K562 (cell line): ENCODE measurements at regions not wholly inside any gene's neighbourhood (a gene's known extent, or its start where the extent isn't known, plus 50 kb on each side); places are given as distances from the start of the nearest gene placed in this dataset.

Experiments used
- ATAC-seq: fragments of 200-7000 bp; cut with Tn5 transposase; 3 replicates; pipeline ENCODE4 v1.9.1; 2020; ENCODE audit warnings: moderate library complexity
- BruUV-seq: library from RNA; stranded (reverse); fragments of 400-500 nt; replicated peaks from 2 replicates; lab custom pipeline; 2021; lab: Mats Ljungman, UMichigan
- CTCF ChIA-PET: fragments of 300-600 bp; formaldehyde crosslinking; extraction: SDS; loops from one replicate; lab custom pipeline; 2021; ENCODE audit warnings: low intra/inter-chr PET ratio; lab: Yijun Ruan, JAX
- POLR2A ChIA-PET: fragments of 300-600, 350-650 bp; sonication (Branson Sonifier 250); formaldehyde crosslinking; extraction: SDS; loops from one replicate; lab custom pipeline; 2021; ENCODE audit warnings: antibody characterized with exemption, inconsistent platforms; lab: Yijun Ruan, JAX
- DNase-seq, 4 experiments: peaks; one replicate each; pipeline versions ENCODE4 v3.0.0 to v3.0.0-alpha.2; 2011 to 2018; ENCODE audit warnings: low spot score in 3 of 4, mixed read lengths in 3 of 4; ENCODE audit errors: extremely low read depth in 1 of 4
- FAIRE-seq: peaks from 2 replicates; lab custom pipeline; 2011; peaks lifted over from hg19 to GRCh38; lab: Jason Lieb, UNC
- H2AFZ ChIP-seq: 2 replicates; pipeline ENCODE4 v1.6.0; 2011; ENCODE audit warnings: low read depth, low read length, control low read depth, inconsistent platforms
- H3K27ac ChIP-seq: fragments of 200-600 bp; 3 replicates; pipeline ENCODE4 v1.8.0; 2011; ENCODE audit warnings: low read depth, mild to moderate bottlenecking, control low read depth, inconsistent platforms, low read length, moderate library complexity, mixed read lengths; ENCODE audit errors: extremely low read depth
- H3K27me3 ChIP-seq, 2 experiments: fragments of 300-600 bp in 1 of 2; 2 replicates in 1 of 2; 3 replicates in 1 of 2; pipeline versions ENCODE4 v1.6.0 to v1.8.0; 2011; ENCODE audit warnings: inconsistent platforms in 2 of 2, low read length in 2 of 2, mild to moderate bottlenecking in 1 of 2, mixed read lengths in 1 of 2, moderate library complexity in 1 of 2; ENCODE audit not compliant: control insufficient read depth in 2 of 2, insufficient read depth in 2 of 2
- H3K36me3 ChIP-seq: fragments of 300-600 bp; 3 replicates; pipeline ENCODE4 v1.8.0; 2011; ENCODE audit warnings: mild to moderate bottlenecking, low read length, inconsistent platforms; ENCODE audit not compliant: control insufficient read depth, insufficient read depth
- H3K4me1 ChIP-seq, 2 experiments: fragments of 200-600 bp in 1 of 2; replicated peaks in 1 of 2; 2 replicates in 1 of 2; 3 replicates in 1 of 2; pipeline versions ENCODE4 v1.5.1 to v1.8.0; 2011; ENCODE audit warnings: inconsistent platforms in 2 of 2, low read length in 2 of 2, mild to moderate bottlenecking in 1 of 2, mixed read lengths in 1 of 2, moderate library complexity in 1 of 2; ENCODE audit not compliant: control insufficient read depth in 2 of 2, insufficient read depth in 2 of 2
- H3K4me2 ChIP-seq: 2 replicates; pipeline ENCODE4 v1.6.1; 2011; ENCODE audit warnings: low read length, control low read depth, inconsistent platforms, mixed read lengths; ENCODE audit not compliant: insufficient read depth
- H3K4me3 ChIP-seq: fragments of 200-600 bp; sonication (generic), shearing (Covaris generic); 2 replicates; pipeline ENCODE4 v1.5.1; 2016; ENCODE audit warnings: control low read depth, inconsistent platforms
- H3K79me2 ChIP-seq: fragments of 200-600 bp; 3 replicates; pipeline ENCODE4 v1.8.0; 2011; ENCODE audit warnings: low read length, inconsistent platforms; ENCODE audit not compliant: control insufficient read depth, insufficient read depth
- H3K9ac ChIP-seq, 2 experiments: 2 replicates each; pipeline versions ENCODE4 v1.6.0 to v1.6.1; 2011; ENCODE audit warnings: low read depth in 2 of 2, low read length in 2 of 2, control low read depth in 1 of 2, inconsistent platforms in 1 of 2, mild to moderate bottlenecking in 1 of 2, mixed read lengths in 1 of 2; ENCODE audit not compliant: insufficient read depth in 1 of 2
- H3K9me1 ChIP-seq: one replicate; pipeline ENCODE4 v1.6.0; 2011; ENCODE audit warnings: inconsistent platforms, mild to moderate bottlenecking, low read length, moderate library complexity; ENCODE audit not compliant: control insufficient read depth, insufficient read depth
- H3K9me3 ChIP-seq: replicated peaks from 2 replicates; pipeline ENCODE4 v1.5.1; 2011; ENCODE audit warnings: low read depth, low read length, inconsistent platforms; ENCODE audit not compliant: control insufficient read depth, insufficient read depth
- H4K20me1 ChIP-seq: replicated peaks from 2 replicates; pipeline ENCODE4 v1.6.1; 2011; ENCODE audit warnings: low read length, inconsistent platforms, mixed read lengths; ENCODE audit not compliant: control insufficient read depth, insufficient read depth
- ATF3 ChIP-seq, 2 experiments: fragments of 450-650 bp in 1 of 2; sonication (generic) in 1 of 2; formaldehyde crosslinking in 1 of 2; IDR thresholded peaks in 1 of 2; conservative IDR thresholded peaks in 1 of 2; 2 replicates each; pipeline versions ENCODE4 v1.6.1 to v1.8.1; 2016 to 2023; ENCODE audit warnings: mild to moderate bottlenecking in 2 of 2, moderate library complexity in 2 of 2, inconsistent platforms in 1 of 2, missing genetic modification reagents in 1 of 2
- BHLHE40 ChIP-seq: IDR thresholded peaks from 2 replicates; pipeline ENCODE4 v1.6.1; 2011; ENCODE audit warnings: low read length, improper control_type of control experiment
- CBX5 ChIP-seq: IDR thresholded peaks from 2 replicates; pipeline ENCODE4 v1.6.1; 2014; ENCODE audit warnings: low read depth, borderline replicate concordance
- HLTF ChIP-seq: fragments of 450-650 bp; IDR thresholded peaks from 2 replicates; pipeline ENCODE4 v1.6.1; 2016
- MAFK ChIP-seq: IDR thresholded peaks from 2 replicates; pipeline ENCODE4 v1.6.1; 2011; ENCODE audit warnings: low read length, improper control_type of control experiment
- MYBL2 ChIP-seq, 2 experiments: fragments of 450-650 bp in 1 of 2; sonication (generic) in 1 of 2; formaldehyde crosslinking in 1 of 2; IDR thresholded peaks; 2 replicates each; pipeline versions ENCODE4 v1.6.1 to v1.8.1; 2017 to 2022; ENCODE audit warnings: borderline replicate concordance in 1 of 2, inconsistent platforms in 1 of 2, low read depth in 1 of 2, mild to moderate bottlenecking in 1 of 2, missing genetic modification reagents in 1 of 2, moderate library complexity in 1 of 2
- NFIC ChIP-seq: fragments of 450-650 bp; IDR thresholded peaks from 2 replicates; pipeline ENCODE4 v1.6.1; 2017; ENCODE audit warnings: mild to moderate bottlenecking, inconsistent platforms
- NKRF ChIP-seq: fragments of 450-650 bp; IDR thresholded peaks from 2 replicates; pipeline ENCODE4 v1.6.1; 2016; ENCODE audit warnings: borderline replicate concordance
- POLR2H ChIP-seq: IDR thresholded peaks from 2 replicates; pipeline ENCODE4 v1.6.1; 2016; ENCODE audit warnings: missing genetic modification characterization, low read depth, mild to moderate bottlenecking, control low read depth, missing compliant biosample characterization, moderate library complexity
- RAD51 ChIP-seq: fragments of 450-650 bp; IDR thresholded peaks from 2 replicates; pipeline ENCODE4 v1.7.1; 2016; ENCODE audit warnings: low read depth, mild to moderate bottlenecking, borderline replicate concordance
- SAFB ChIP-seq: fragments of 200-400 bp; formaldehyde crosslinking; IDR thresholded peaks from 2 replicates; pipeline ENCODE4 v1.6.1; 2017; ENCODE audit warnings: low read depth, low read length, borderline replicate concordance
- SREBF1 ChIP-seq: fragments of 150-350 bp; IDR thresholded peaks from 2 replicates; pipeline ENCODE4 v1.6.1; 2014; ENCODE audit warnings: antibody characterized with exemption, low read depth, low read length, borderline replicate concordance
- SREBF2 ChIP-seq: sonication (generic); formaldehyde crosslinking; IDR thresholded peaks from 2 replicates; pipeline ENCODE4 v1.4.0; 2020; ENCODE audit warnings: mild to moderate bottlenecking, missing genetic modification reagents
- TBL1XR1 ChIP-seq, 2 experiments: IDR thresholded peaks; 2 replicates each; pipeline ENCODE4 v1.6.1; 2012; ENCODE audit warnings: improper control_type of control experiment in 2 of 2, low read length in 2 of 2, mild to moderate bottlenecking in 1 of 2
- XRCC4 ChIP-seq: IDR thresholded peaks from one replicate; pipeline ENCODE4 v1.6.1; 2011; ENCODE audit not compliant: insufficient read depth, insufficient read length; ENCODE audit errors: extremely low read depth
- ZBTB49 ChIP-seq: sonication (generic); formaldehyde crosslinking; IDR thresholded peaks from 2 replicates; pipeline ENCODE4 v1.8.0; 2022; ENCODE audit warnings: missing genetic modification reagents, mild to moderate bottlenecking, borderline replicate concordance
- ZNF175 ChIP-seq: fragments of 200-800 bp; sonication (Bioruptor generic); IDR thresholded peaks from 2 replicates; pipeline ENCODE4 v1.6.1; 2016; ENCODE audit warnings: low read depth, mild to moderate bottlenecking, missing genetic modification characterization, missing compliant biosample characterization
- WGBS: fragments of 100-300 bp; shearing (Covaris generic); methylation state at CpG from one replicate; pipeline ENCODE4 v1.1.6; 2016; ENCODE audit warnings: low coverage, mixed read lengths; ENCODE audit not compliant: insufficient coverage; ENCODE audit errors: missing lambda C conversion rate; 5-methylcytosine and 5-hydroxymethylcytosine counted together
- in situ Hi-C: fragments of 300-500 bp; cut with MboI; formaldehyde crosslinking; loops from 4 replicates; pipeline ENCODE4 v1.15.0; 2018; ENCODE audit warnings: inconsistent platforms, mixed read lengths
- intact Hi-C: fragments of 100-400 bp; cut with micrococcal nuclease; formaldehyde crosslinking; loops from 2 replicates; pipeline ENCODE4 v1.14.2; 2022
- TF ChIP-seq, protein P1 (sequence below): fragments of 450-650 bp; formaldehyde crosslinking; IDR thresholded peaks from 2 replicates; pipeline ENCODE4 v1.4.0; 2022; ENCODE audit warnings: mild to moderate bottlenecking, moderate library complexity

- H3K4me3 ChIP-seq = no peak overlapping the region
- DNase-seq (no peak), ATAC-seq (no peak), FAIRE-seq (no peak)
- no peaks in the 10 kb centered on the region for H3K9me1 ChIP-seq
- H3K9me3 ChIP-seq = no peaks in the 10 kb centered on the region
- no peaks in the 10 kb centered on the region for H3K4me1 ChIP-seq
- TF ChIP-seq BHLHE40 = no peak
- TF ChIP-seq NKRF = no peak
- no peak for TF ChIP-seq ZNF175 (CRISPR knock-in tag)
- TF ChIP-seq RAD51 = no peak
- TF ChIP-seq SREBF1 = no peak
- no peak for TF ChIP-seq SREBF2 (CRISPR knock-in tag)
- TF ChIP-seq SAFB = no peak
- TF ChIP-seq ZBTB49 = no peak
- TF ChIP-seq, protein P1, sequence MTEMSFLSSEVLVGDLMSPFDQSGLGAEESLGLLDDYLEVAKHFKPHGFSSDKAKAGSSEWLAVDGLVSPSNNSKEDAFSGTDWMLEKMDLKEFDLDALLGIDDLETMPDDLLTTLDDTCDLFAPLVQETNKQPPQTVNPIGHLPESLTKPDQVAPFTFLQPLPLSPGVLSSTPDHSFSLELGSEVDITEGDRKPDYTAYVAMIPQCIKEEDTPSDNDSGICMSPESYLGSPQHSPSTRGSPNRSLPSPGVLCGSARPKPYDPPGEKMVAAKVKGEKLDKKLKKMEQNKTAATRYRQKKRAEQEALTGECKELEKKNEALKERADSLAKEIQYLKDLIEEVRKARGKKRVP = no peak
- TF ChIP-seq CBX5 = no peak
- no peak for TF ChIP-seq XRCC4
- no peak for TF ChIP-seq POLR2H (tag)
- no peak for TF ChIP-seq NFIC
- TF ChIP-seq ATF3 (IDR thresholded peaks at IDR 0.05) = no peak
- TF ChIP-seq ATF3 (CRISPR knock-in tag; conservative IDR thresholded peaks at IDR 0.05) = no peak
- no peak for TF ChIP-seq MYBL2 (IDR thresholded peaks at IDR 0.05; ENCODE audit: low read depth)
- no peak for TF ChIP-seq MYBL2 (CRISPR knock-in tag; IDR thresholded peaks at IDR 0.05; ENCODE audit: borderline replicate concordance)
- no peak for TF ChIP-seq HLTF
- no peak for TF ChIP-seq TBL1XR1 (IDR thresholded peaks at IDR 0.05; ENCODE audit: low read length in 2 of 2)
- no peak for TF ChIP-seq MAFK
- ChIA-PET POLR2A (no interaction called here), CTCF (no interaction called here)
- BruUV-seq = no TSS peak
- no peaks in the 10 kb centered on the region for H4K20me1 ChIP-seq
- H3K27ac ChIP-seq = no peak overlapping the region
- no peaks in the 10 kb centered on the region for H3K27me3 ChIP-seq
- in situ Hi-C loops = no loop called here
- no peak overlapping the region for H3K4me2 ChIP-seq
- WGBS = 0% methylated on average over 2 of the region's 2 CpGs
- H2AFZ ChIP-seq = no peak overlapping the region
- H3K79me2 ChIP-seq = no peaks in the 10 kb centered on the region
- intact Hi-C loops = no loop called here
- H3K36me3 ChIP-seq = no peaks in the 10 kb centered on the region
- no peak overlapping the region for H3K9ac ChIP-seq
These were observed 322.3 kb upstream of the SUCLG2 start for GRCh38 chr3:67976663-67977062.
